Right cardiac atrium (tissue), 5 donors: ENCODE measurements at regions not wholly inside any gene's neighbourhood (a gene's known extent, or its start where the extent isn't known, plus 50 kb on each side); places are given as distances from the start of the nearest gene placed in this dataset.
A peak's percentile ranks its signal among the peaks of the same experiment; 100 is the strongest.
"Not testable (repeated sequence)": the region's sequence is repeated elsewhere in the genome, so short reads cannot be mapped to it uniquely, and the experiment has no call there.

ENCODE experiments used
- ATAC-seq, 2 donors: fragments of 200-7000 bp; cut with Tn5 transposase; one replicate each; pipeline versions ENCODE4 v1.8.0 to v1.9.1; 2020; ENCODE audit warnings: moderate library complexity in 2 of 2, mild to moderate bottlenecking in 1 of 2
- DNase-seq, 3 donors: peaks; one replicate each; pipeline ENCODE4 v3.0.0-alpha.2; 2020
- H3K27ac ChIP-seq: one replicate; pipeline ENCODE4 v1.5.1; 2013; ENCODE audit warnings: mild to moderate bottlenecking, low read length, control low read depth, moderate library complexity
- H3K27me3 ChIP-seq: one replicate; pipeline ENCODE4 v1.6.1; 2013; ENCODE audit not compliant: control insufficient read depth, insufficient read depth
- H3K4me1 ChIP-seq: one replicate; pipeline ENCODE4 v1.6.1; 2013; ENCODE audit warnings: low read length; ENCODE audit not compliant: control insufficient read depth, insufficient read depth
- H3K4me3 ChIP-seq: one replicate; pipeline ENCODE4 v1.5.1; 2013; ENCODE audit warnings: low read length, control low read depth
- H3K9me3 ChIP-seq: one replicate; pipeline ENCODE4 v1.6.1; 2013; ENCODE audit warnings: low read length; ENCODE audit not compliant: control insufficient read depth
- WGBS: extraction: QIAGEN DNeasy Blood & Tissue Kit; methylation state at CpG from one replicate; pipeline ENCODE4 v1.1.7; 2013; 5-methylcytosine and 5-hydroxymethylcytosine counted together
- intact Hi-C, 4 donors: fragments of 100-400 bp; cut with DNase I; formaldehyde crosslinking; loops; one replicate each; pipeline versions ENCODE4 v1.11.0 to v1.14.0; 2022 to 2023
- donor health status: healthy with polysubstance abuse.
- donor health status: DM: no; HTN: yes; CAD: no.
- donor health status: DM: no; HTN: no; CAD: no.
- donor health status: DM: no; HTN: yes; CAD: no; lungs with severe emphysema.
- donor health status: DM: yes; HTN: yes; CAD: no.

DNA sequence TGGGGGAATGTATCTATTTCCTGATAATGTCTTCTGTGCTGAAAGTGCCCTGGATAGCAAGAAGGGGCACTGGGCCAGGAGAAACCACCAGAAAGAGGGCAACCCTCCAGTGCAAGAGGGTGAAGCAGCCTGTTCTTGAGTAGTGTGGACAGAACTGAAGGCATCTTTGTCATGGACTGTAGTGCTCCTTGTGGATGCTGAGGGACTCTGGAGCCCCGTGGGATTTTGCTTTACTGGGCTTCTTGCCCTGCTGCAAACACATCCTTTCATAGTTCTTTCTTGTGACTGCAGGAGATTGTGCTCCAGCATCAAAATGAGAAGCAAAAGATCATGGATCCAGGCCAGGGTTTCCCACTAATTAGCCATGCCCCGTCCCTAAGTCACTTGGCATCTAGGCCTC, 300.6 kb downstream of the ZNF326 start:
- ATAC-seq (no peak), DNase-seq (no peak)
- Histone ChIP-seq H3K27ac (no peak overlapping the region), H3K4me1 (no peaks in the 10 kb centered on the region), H3K27me3 (no peaks in the 10 kb centered on the region), H3K9me3 (no peaks in the 10 kb centered on the region), H3K4me3 (no peak overlapping the region)
- WGBS, result 50% methylated on average over 2 of the region's 2 CpGs
- intact Hi-C loops, result no loop called here

DNA sequence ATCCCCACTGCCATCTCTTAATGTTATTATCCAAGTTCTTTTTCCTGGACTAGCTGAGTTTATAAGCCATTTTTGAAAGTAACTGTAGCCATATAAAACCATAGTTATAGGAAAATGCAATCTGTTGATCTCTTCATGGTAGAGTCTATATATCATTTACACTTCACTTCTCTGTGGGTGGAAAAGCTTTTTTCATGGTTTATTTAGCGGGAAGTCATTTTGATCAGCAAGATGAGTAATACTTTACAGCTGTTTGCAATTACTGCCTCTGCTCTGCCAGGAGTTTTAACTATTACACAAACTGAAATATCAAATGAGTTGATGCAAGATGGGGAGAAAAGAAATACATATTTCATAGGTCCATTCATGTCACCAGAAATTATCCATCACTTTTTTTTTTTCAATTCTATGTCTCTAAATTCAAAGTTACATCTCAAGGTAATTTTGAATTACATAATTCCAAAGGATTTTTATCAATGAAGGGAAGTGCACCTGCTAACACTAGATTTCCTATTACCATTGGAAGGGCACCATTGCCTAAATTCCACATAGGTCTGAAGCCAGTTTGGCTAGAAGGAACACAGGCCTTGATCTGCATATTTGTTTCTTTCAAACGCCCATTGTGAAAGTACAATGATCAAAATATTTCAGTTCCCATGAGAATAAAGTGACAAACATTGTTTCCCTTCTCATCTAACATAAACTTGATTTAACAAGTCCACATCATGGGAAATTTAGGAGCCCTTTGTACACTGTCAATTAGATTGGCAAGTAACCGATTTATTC, 296.7 kb downstream of the ZNF326 start:
- H3K27me3 ChIP-seq, result no peaks in the 10 kb centered on the region
- intact Hi-C loops, result no loop called here
- no peaks in the 10 kb centered on the region for H3K4me1 ChIP-seq
- DNase-seq (no peak), ATAC-seq (no peak)
- no peak overlapping the region for H3K4me3 ChIP-seq
- no peak overlapping the region for H3K27ac ChIP-seq
- 63% methylated on average over 3 of the region's 3 CpGs for WGBS
- no peaks in the 10 kb centered on the region for H3K9me3 ChIP-seq

DNA sequence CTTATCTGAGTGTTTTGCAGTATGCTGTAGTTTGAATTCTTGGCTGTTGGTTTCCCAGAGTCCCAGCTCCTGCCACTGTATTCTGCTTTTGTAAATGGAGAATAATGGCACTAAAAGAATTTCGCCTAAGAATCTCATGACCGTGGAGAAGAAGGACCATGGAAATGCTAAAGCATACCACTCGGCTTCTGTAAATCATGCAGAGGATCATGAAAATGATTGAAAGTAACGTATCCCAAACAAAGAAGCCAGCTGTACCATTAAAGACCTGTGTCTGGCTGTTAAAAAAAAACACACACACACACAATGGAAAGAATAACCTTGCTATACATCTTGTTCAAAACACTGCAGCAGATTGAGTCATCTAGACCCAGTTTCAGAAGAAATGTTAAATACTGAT, 287.9 kb downstream of the ZNF326 start:
- H3K4me3 ChIP-seq, result no peak overlapping the region
- intact Hi-C loops, result no loop called here
- ATAC-seq (no peak), DNase-seq (no peak)
- H3K27ac ChIP-seq, result no peak overlapping the region
- WGBS, result 77% methylated on average over 4 of the region's 4 CpGs
- no peaks in the 10 kb centered on the region for H3K27me3 ChIP-seq
- H3K4me1 ChIP-seq, result no peaks in the 10 kb centered on the region
- no peaks in the 10 kb centered on the region for H3K9me3 ChIP-seq

DNA sequence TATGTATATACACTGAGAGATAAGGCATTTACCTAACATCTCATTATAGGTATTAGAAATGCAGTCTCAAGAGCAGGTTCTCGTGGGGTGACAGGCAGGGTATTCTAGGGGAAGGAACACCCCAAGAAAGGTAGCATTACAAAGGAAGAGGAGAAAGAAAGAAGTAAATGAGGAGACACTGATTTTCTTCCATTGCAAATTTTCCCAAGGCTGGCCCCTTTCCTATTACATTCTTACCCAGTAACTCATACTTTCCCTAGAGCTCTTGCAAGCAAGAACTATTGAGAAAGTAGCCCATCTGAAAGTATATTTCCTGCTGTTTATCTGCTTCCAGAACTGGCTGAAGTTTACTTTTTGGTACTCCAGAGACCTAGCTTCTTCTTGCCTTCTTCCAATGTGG, 287.0 kb downstream of the ZNF326 start:
- ATAC-seq, DNase-seq, H3K9me3 ChIP-seq, H3K4me3 ChIP-seq, H3K4me1 ChIP-seq, intact Hi-C loops, H3K27ac ChIP-seq, H3K27me3 ChIP-seq: not testable (repeated sequence)
- 76% methylated on average over 1 of the region's 1 CpG for WGBS

DNA sequence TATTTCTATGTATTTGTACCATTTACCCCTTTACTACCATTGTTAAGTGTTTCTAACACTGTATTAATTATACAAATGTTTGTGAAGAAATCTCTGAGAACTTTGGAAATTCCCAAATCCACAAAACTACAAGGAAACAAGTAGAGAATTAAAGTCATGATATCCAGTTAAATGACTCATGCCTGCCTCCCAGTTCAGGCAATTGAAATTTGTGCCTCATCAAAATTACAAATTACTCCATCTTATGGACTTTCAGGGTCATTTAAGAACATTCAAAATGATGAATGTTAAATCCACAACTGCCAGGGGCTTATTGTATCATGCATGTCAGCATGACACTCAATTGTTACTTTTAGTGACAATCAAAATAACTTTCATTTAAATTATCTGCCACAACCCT, 282.4 kb downstream of the ZNF326 start:
- H3K27me3 ChIP-seq, result no peaks in the 10 kb centered on the region
- H3K9me3 ChIP-seq, result no peaks in the 10 kb centered on the region
- no peaks in the 10 kb centered on the region for H3K4me1 ChIP-seq
- no peak overlapping the region for H3K4me3 ChIP-seq
- no peak for ATAC-seq
- H3K27ac ChIP-seq, result no peak overlapping the region
- intact Hi-C loops, result no loop called here
- DNase-seq, result no peak

DNA sequence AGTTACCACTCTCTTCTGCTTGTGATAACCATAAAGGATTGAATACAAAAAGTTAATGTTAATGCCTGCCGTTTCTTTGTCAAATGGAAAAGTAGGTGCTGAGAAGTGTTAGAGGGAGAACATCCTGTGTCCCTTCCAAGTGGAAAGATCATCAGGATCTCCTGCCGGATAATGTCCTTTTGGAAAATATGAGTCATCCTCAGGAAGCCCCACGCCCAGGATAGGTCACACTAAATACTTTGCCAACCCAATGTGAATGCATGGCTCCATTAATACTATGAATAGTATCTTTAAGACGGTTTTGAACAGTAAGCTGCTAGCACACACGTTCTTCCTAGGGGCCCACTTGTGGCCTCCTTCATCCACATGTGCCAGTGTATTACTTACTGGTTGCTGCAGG, 279.5 kb downstream of the ZNF326 start:
- Histone ChIP-seq H3K27ac (no peak overlapping the region), H3K4me3 (no peak overlapping the region), H3K4me1 (no peaks in the 10 kb centered on the region), H3K9me3 (no peaks in the 10 kb centered on the region), H3K27me3 (no peaks in the 10 kb centered on the region)
- 44% methylated on average over 5 of the region's 5 CpGs for WGBS
- peak in 1 of 2 donors; percentile 82 for ATAC-seq
- DNase-seq, result no peak
- intact Hi-C loops, result no loop called here

DNA sequence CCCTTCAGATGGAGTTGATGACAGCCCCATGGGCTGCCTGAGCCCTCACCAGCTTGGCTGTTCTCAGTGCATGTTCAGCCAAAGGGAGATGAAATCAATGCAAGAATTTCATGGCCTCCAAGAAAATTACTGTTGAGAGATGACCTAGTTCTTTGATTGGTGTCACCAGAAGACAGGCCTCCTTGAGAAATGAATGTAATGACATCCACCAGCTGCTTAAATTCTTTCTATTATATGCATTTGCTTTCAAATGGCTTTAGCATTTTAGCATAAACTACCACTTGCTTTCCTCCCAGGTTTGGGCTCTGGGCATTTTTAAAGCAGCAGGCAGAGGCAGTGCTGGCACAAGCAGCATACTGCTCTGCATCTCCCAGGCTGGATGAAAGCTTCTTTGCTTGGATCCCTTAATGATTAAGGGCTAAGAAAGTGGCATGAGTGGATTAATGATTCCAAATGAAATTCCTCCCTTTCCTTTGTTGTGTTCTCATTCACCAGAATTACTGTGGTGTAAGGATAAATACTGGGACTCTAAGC, 278.4 kb downstream of the ZNF326 start:
- Histone ChIP-seq H3K27ac (no peak overlapping the region), H3K4me1 (no peaks in the 10 kb centered on the region), H3K9me3 (no peaks in the 10 kb centered on the region), H3K4me3 (no peak overlapping the region), H3K27me3 (no peaks in the 10 kb centered on the region)
- ATAC-seq (no peak), DNase-seq (no peak)
- intact Hi-C loops, result no loop called here

DNA sequence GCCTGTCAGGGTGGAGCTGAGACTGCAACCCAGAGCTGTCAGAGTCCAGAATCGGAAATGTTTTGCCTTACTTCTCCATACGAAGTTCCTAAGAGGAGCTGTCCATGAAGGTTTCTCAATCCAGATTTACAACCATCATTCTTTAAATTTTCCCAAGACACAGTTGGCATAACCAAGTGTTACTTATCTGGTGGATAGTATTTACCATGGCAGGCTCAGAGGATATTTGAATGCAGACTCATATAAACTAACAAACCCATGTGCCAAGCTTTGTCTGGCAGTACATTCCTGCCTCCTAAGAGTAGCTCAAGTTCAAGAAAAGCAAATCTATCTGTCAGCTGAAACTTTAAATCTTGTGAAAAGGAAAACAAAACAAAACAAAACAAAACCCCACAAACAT, 267.9 kb downstream of the ZNF326 start:
- 50% methylated on average over 2 of the region's 2 CpGs for WGBS
- no peak for ATAC-seq
- Histone ChIP-seq H3K4me3 (no peak overlapping the region), H3K9me3 (no peaks in the 10 kb centered on the region), H3K4me1 (no peaks in the 10 kb centered on the region), H3K27me3 (no peaks in the 10 kb centered on the region), H3K27ac (no peak overlapping the region)
- no peak for DNase-seq
- intact Hi-C loops, result no loop called here

DNA sequence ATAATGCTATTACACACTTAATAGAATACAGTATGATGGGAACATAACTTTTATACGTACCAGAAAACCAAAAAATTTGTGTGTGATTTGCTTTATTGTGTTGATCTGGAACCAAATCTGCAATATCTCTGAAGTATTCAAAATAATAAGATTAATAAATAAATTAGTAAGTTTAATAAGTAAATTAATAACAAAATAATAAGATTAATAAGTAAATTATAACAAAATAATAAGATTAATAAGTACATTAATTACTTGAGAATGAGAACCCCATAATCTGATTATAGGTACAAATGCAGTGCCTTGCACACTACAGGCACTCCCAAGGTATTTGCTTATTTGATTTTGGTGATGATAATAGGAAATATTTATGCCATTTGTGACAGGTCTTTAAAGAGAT, 267.4 kb downstream of the ZNF326 start:
- no peak overlapping the region for H3K4me3 ChIP-seq
- no peak overlapping the region for H3K27ac ChIP-seq
- H3K9me3 ChIP-seq, result no peaks in the 10 kb centered on the region
- H3K4me1 ChIP-seq, result no peaks in the 10 kb centered on the region
- DNase-seq, result no peak
- no peak for ATAC-seq
- no peaks in the 10 kb centered on the region for H3K27me3 ChIP-seq
- whole genome bisulfite sequencing, result 80% methylated on average over 1 of the region's 1 CpG
- intact Hi-C loops, result no loop called here

DNA sequence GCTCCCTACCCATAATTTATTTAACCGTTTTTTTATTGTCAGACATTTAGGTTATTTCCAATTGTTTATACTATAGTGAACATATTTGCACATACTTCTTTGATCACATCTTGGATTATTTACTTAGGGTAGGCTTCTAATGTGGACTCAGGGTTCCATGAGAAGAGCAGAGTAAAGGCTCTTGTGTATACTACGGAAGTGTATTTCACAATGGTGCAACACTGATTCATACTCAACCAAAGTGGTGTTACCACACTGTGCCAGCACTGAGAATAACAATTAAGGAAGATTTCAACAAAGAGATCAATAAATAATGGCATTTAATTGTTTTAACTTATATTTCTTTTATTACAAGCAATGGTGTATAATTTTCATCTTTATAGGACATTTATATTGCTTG, 251.2 kb downstream of the ZNF326 start:
- DNase-seq (no peak), ATAC-seq (no peak)
- no peak overlapping the region for H3K27ac ChIP-seq
- intact Hi-C loops, result no loop called here
- H3K4me1 ChIP-seq, result no peaks in the 10 kb centered on the region
- 93% methylated on average over 2 of the region's 2 CpGs for WGBS
- no peaks in the 10 kb centered on the region for H3K9me3 ChIP-seq
- no peak overlapping the region for H3K4me3 ChIP-seq
- no peaks in the 10 kb centered on the region for H3K27me3 ChIP-seq

DNA sequence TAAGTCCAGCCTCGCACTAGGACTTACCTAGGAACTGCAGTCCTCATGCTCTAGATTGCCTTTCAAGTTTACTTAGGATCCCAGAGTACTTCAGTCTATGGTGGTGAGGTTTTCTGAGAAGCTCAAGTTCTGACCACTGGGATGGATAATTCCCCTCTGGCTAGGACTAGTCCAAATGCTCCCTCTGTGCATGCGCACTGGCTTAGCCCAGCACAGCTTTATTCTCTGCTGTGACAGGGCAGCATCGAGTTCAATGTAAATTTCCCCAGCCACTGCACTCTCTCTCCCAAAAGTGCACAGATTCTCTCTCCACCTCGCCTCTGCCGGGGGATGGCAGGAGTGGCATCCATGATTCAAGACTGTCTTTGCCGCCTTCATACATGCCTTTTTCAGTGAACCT, 241.6 kb downstream of the ZNF326 start:
- intact Hi-C loops, result no loop called here
- ATAC-seq (no peak), DNase-seq (no peak)
- Histone ChIP-seq H3K4me3 (no peak overlapping the region), H3K27me3 (no peaks in the 10 kb centered on the region), H3K27ac (no peak overlapping the region), H3K9me3 (no peaks in the 10 kb centered on the region), H3K4me1 (no peaks in the 10 kb centered on the region)
- WGBS, result 89% methylated on average over 6 of the region's 6 CpGs

DNA sequence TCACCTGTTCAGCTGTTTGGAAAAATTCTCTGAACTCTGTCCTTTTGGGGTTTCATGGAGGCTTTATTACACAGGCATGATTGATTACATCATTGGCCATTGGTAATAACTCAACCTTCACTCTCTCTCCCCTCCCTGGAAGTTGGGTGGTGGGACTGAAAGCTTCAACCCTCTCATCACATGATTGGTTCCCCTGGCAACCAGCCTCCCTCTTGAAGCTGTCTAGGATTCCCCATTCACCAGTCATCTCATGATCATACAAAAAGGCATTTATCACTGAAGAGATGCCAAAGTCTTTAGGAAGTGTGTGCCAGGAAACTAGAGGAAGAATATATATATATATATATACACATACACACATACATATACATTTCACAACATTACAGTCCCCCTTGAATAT, 228.5 kb downstream of the ZNF326 start:
- ATAC-seq (no peak), DNase-seq (no peak)
- no peak overlapping the region for H3K27ac ChIP-seq
- no peaks in the 10 kb centered on the region for H3K4me1 ChIP-seq
- no peaks in the 10 kb centered on the region for H3K27me3 ChIP-seq
- intact Hi-C loops, result no loop called here
- no peak overlapping the region for H3K4me3 ChIP-seq
- no peaks in the 10 kb centered on the region for H3K9me3 ChIP-seq
